ENCODE measurements at regions not wholly inside any gene's neighbourhood (a gene's known extent, or its start where the extent isn't known, plus 50 kb on each side); places are given as distances from the start of the nearest gene placed in this dataset.
A peak's percentile ranks its signal among the peaks of the same experiment; 100 is the strongest.
"Not testable (repeated sequence)": the region's sequence is repeated elsewhere in the genome, so short reads cannot be mapped to it uniquely, and the experiment has no call there.

DNA sequence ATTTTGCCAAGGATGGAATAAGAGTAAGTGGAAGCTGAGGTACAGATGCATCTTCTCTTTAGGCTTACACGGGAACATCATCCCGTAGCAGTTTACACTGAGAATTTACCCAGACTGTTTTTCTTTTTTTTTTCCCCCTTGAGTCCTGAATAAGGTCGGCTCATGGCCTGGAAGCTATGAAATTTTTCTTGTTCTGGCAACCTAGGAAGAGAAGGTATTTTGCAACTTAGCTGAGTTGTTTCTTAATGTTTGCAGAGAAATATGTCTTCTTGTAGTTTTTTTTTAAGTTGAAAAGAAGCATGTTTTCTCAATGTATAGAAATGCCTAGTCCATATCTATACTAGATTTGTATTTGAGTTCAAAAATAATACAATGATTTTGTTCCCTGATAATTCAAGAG lies 712.5 kb downstream of the TDRD15 start:
- TF ChIP-seq, protein P1, sequence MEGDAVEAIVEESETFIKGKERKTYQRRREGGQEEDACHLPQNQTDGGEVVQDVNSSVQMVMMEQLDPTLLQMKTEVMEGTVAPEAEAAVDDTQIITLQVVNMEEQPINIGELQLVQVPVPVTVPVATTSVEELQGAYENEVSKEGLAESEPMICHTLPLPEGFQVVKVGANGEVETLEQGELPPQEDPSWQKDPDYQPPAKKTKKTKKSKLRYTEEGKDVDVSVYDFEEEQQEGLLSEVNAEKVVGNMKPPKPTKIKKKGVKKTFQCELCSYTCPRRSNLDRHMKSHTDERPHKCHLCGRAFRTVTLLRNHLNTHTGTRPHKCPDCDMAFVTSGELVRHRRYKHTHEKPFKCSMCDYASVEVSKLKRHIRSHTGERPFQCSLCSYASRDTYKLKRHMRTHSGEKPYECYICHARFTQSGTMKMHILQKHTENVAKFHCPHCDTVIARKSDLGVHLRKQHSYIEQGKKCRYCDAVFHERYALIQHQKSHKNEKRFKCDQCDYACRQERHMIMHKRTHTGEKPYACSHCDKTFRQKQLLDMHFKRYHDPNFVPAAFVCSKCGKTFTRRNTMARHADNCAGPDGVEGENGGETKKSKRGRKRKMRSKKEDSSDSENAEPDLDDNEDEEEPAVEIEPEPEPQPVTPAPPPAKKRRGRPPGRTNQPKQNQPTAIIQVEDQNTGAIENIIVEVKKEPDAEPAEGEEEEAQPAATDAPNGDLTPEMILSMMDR (IDR thresholded peaks at IDR 0.05; ENCODE audit: insufficient read depth, low read depth, low read length): no peak
- CTCF ChIA-PET: interaction anchor here (0.6 to 1.1 kb wide), 2 partner anchors 12 to 27 kb away, joined by 4 to 5 read pairs; no protein-coding TSS in a partner anchor

DNA sequence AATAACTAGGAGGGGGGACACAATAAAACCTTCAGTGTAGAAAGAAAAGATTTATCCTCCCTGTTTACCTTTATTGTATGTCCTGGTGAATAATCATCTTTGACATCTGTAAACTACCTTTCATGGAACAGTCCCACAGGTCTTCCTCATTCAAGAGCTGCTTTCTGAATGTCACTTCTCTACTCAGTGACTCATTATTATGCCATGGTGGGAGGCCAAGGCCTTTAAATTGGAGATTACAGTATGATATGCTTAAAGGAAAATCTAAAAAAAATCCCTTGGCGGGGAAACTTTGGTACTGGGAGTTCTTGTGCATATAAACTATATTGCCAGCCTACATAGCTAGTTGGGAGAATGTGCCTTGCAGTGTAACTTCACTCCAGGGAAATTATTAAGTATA lies 713.0 kb downstream of the TDRD15 start:
- CTCF ChIA-PET: interaction anchor here (0.8 to 1.2 kb wide), 3 partner anchors 12 to 184 kb away, joined by 3 to 5 read pairs (median 4); no protein-coding TSS in a partner anchor
- TF ChIP-seq, protein P1 (IDR thresholded peaks at IDR 0.05; ENCODE audit: insufficient read depth, low read depth, low read length): no peak
- no peak for DNase-seq (ENCODE audit: low read depth)
- Histone ChIP-seq H3K27me3 (ENCODE audit: control insufficient read depth, insufficient read depth, low read length) (no peaks in the 10 kb centered on the region), H3K4me3 (ENCODE audit: low read depth, low read length) (no peak overlapping the region), H3K36me3 (ENCODE audit: control insufficient read depth, insufficient read depth, low read length) (no peaks in the 10 kb centered on the region)
- POLR2A ChIA-PET: interaction anchor here (0.5 to 1.1 kb wide), 7 partner anchors 15 to 1727 kb away, joined by 3 to 7 read pairs (median 4); no protein-coding TSS in a partner anchor

More for the DNA sequence above, 712.5 kb downstream of the TDRD15 start:
- POLR2A ChIA-PET: interaction anchor here (1.0 to 1.1 kb wide), 3 partner anchors 14 to 186 kb away, joined by 3 to 7 read pairs (median 4); no protein-coding TSS in a partner anchor
- Histone ChIP-seq H3K36me3 (ENCODE audit: control insufficient read depth, insufficient read depth, low read length) (no peaks in the 10 kb centered on the region), H3K27me3 (ENCODE audit: control insufficient read depth, insufficient read depth, low read length) (no peaks in the 10 kb centered on the region), H3K4me3 (ENCODE audit: low read depth, low read length) (no peak overlapping the region)
- DNase-seq (ENCODE audit: low read depth): no peak

DNA sequence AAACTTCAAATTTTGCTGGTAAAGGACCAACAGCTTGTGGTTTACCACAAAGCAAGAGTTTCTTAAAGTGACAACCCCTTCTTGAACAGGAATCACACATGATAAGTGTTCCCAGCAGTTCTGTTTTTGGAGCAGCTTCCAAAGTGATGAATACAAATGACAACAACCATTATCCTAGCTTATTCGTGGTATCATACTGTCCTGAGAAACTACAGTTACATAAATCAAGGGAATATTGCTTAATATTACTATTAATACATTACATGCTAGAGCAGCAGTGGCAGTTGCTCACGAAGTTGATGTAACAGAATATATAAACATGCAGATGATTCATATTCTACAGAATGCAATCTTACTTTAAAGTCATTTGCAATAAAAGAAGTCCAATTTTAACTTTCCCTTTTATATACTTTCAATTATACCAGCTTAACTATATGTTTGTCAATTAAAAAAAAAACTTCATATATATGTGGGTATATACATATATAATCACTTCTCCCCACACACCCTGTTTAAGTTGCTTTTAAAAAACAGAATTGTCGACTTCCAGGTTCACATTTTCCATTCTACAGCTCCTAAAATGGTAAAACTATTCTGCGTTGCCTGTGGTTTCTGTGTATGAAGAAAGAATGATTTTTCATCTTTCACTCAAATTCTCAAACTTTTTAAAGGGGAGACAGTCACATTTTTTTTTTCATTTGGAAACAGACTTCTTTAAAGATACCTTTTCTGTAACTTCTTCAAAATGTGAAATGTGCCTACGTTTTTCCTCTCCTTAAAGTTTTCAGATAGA lies 713.6 kb downstream of the TDRD15 start:
- Histone ChIP-seq H3K27me3 (ENCODE audit: control insufficient read depth, insufficient read depth, low read length) (no peaks in the 10 kb centered on the region), H3K4me3 (ENCODE audit: low read depth, low read length) (no peak overlapping the region), H3K36me3 (ENCODE audit: control insufficient read depth, insufficient read depth, low read length) (no peaks in the 10 kb centered on the region)
- TF ChIP-seq, protein P1 (IDR thresholded peaks at IDR 0.05; ENCODE audit: insufficient read depth, low read depth, low read length): no peak
- ChIA-PET CTCF (interaction anchor here (0.8 to 1.2 kb wide), 2 partner anchors 48 to 185 kb away, joined by 3 to 4 read pairs; no protein-coding TSS in a partner anchor), POLR2A (interaction anchor here (0.5 to 1.0 kb wide), 6 partner anchors 15 to 1726 kb away, joined by 3 to 7 read pairs (median 4); no protein-coding TSS in a partner anchor)
- DNase-seq (ENCODE audit: low read depth): peak; percentile 89

DNA sequence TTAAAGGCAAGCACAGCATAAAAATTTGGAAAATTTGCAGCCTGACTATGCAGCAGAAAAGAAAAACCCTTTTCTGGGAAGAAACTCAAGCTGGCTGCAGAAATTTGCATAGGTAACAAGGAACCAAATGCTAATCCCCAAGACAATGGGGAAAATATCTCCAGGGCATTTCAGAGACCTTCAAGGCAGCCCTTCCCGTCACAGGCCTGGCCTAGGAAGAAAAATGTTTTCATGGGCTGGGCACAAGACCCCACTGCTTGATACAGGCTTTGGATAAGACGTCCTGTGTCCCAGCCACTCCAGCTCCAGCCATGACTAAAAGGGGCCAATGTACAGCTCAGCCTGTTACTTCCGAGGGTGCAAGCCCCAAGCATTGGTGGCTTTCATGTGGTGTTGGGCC lies 717.6 kb downstream of the TDRD15 start:
- no peaks in the 10 kb centered on the region for H3K36me3 ChIP-seq (ENCODE audit: control insufficient read depth, insufficient read depth, low read length)
- no peaks in the 10 kb centered on the region for H3K27me3 ChIP-seq (ENCODE audit: control insufficient read depth, insufficient read depth, low read length)
- POLR2A ChIA-PET: no interaction called here
- TF ChIP-seq, protein P1 (IDR thresholded peaks at IDR 0.05; ENCODE audit: insufficient read depth, low read depth, low read length): no peak
- no peak for DNase-seq (ENCODE audit: low read depth)
- H3K4me3 ChIP-seq (ENCODE audit: low read depth, low read length): no peak overlapping the region
- CTCF ChIA-PET: no interaction called here

DNA sequence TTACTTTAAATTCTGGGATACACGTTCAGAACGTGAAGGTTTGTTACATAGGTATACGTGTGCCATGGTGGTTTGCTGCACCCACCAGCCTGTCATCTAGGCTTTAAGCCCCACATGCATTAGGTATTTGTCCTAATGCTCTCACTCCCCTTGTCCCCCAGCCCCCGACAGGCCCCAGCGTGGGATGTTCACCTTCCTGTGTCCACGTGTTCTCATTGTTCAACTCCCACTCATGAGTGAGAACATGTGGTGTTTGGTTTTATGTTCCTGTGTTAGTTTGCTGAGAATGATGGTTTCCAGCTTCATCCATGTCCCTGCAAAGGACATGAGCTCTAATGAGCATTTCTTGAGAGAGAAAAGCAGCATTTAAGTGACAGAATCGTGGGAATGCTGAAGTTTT lies 726.6 kb downstream of the TDRD15 start:
- CTCF ChIA-PET: not testable (repeated sequence)

More for the DNA sequence above, 726.6 kb downstream of the TDRD15 start:
- H3K4me3 ChIP-seq (ENCODE audit: low read depth, low read length); DNase-seq (ENCODE audit: low read depth); H3K27me3 ChIP-seq (ENCODE audit: control insufficient read depth, insufficient read depth, low read length); H3K36me3 ChIP-seq (ENCODE audit: control insufficient read depth, insufficient read depth, low read length); POLR2A ChIA-PET: not testable (repeated sequence)

Data from BJ (cell line).